H1 (cell line): ENCODE measurements at regions not wholly inside any gene's neighbourhood (a gene's known extent, or its start where the extent isn't known, plus 50 kb on each side); places are given as distances from the start of the nearest gene placed in this dataset.

Experiments
- CTCF ChIA-PET: fragments of 300-600 bp; sonication (Branson Sonifier 250); formaldehyde crosslinking; loops from one replicate; lab custom pipeline; 2021; ENCODE audit not compliant: partially characterized antibody; lab: Charles Lee
- POLR2A ChIA-PET: fragments of 300-600 bp; sonication (Branson Sonifier 250); formaldehyde crosslinking; loops from one replicate; lab custom pipeline; 2021; ENCODE audit warnings: inconsistent platforms; ENCODE audit not compliant: partially characterized antibody; lab: Charles Lee
- DNase-seq, 2 experiments: peaks; one replicate each; pipeline versions ENCODE4 v3.0.0 to v3.0.0-alpha.2; 2010 to 2022; ENCODE audit warnings: low spot score in 2 of 2, low read depth in 1 of 2, mixed read lengths in 1 of 2
- FAIRE-seq: peaks from 2 replicates; lab custom pipeline; 2011; peaks lifted over from hg19 to GRCh38; lab: Jason Lieb, UNC
- H2AFZ ChIP-seq: 2 replicates; pipeline ENCODE4 v1.8.1; 2012; ENCODE audit warnings: low read length, inconsistent platforms
- H2AK5ac ChIP-seq: 2 replicates; pipeline ENCODE4 v1.6.1; 2013; ENCODE audit warnings: low read depth, low read length
- H2BK120ac ChIP-seq: replicated peaks from 2 replicates; pipeline ENCODE3; 2013; ENCODE audit warnings: low read depth, low read length, inconsistent platforms
- H2BK12ac ChIP-seq: 2 replicates; pipeline ENCODE4 v1.6.1; 2013; ENCODE audit warnings: low read depth, low read length
- H2BK15ac ChIP-seq: 2 replicates; pipeline ENCODE4 v1.6.1; 2013; ENCODE audit warnings: low read length
- H2BK20ac ChIP-seq: 2 replicates; pipeline ENCODE4 v1.6.1; 2013; ENCODE audit warnings: low read length
- H2BK5ac ChIP-seq: 2 replicates; pipeline ENCODE4 v1.6.1; 2013; ENCODE audit warnings: low read depth, low read length
- H3K14ac ChIP-seq: 2 replicates; pipeline ENCODE4 v1.6.1; 2013; ENCODE audit warnings: inconsistent platforms; ENCODE audit not compliant: insufficient read length
- H3K18ac ChIP-seq: 2 replicates; pipeline ENCODE4 v1.6.1; 2013; ENCODE audit warnings: low read length; ENCODE audit errors: extremely low read depth
- H3K23ac ChIP-seq: 2 replicates; pipeline ENCODE4 v1.6.1; 2013; ENCODE audit warnings: inconsistent platforms; ENCODE audit not compliant: insufficient read length
- H3K23me2 ChIP-seq: 2 replicates; pipeline ENCODE4 v1.6.1; 2013; ENCODE audit warnings: low read depth, low read length
- H3K27ac ChIP-seq: 2 replicates; pipeline ENCODE4 v1.6.1; 2011; ENCODE audit warnings: low read depth, low read length, inconsistent platforms
- H3K27me3 ChIP-seq, 4 experiments: replicated peaks in 1 of 4; 1 replicate in 1 of 4; 2 replicates in 3 of 4; pipeline versions ENCODE4 v1.6.1 to v1.8.1; 2011 to 2013; ENCODE audit warnings: low read length in 3 of 4, mild to moderate bottlenecking in 3 of 4, inconsistent platforms in 2 of 4, mixed read lengths in 2 of 4, moderate library complexity in 1 of 4; ENCODE audit not compliant: control insufficient read depth in 3 of 4, insufficient read depth in 3 of 4; ENCODE audit errors: extremely low read depth in 1 of 4
- H3K36me3 ChIP-seq, 4 experiments: 2 replicates each; pipeline versions ENCODE4 v1.6.1 to v1.8.1; 2011 to 2013; ENCODE audit warnings: mild to moderate bottlenecking in 4 of 4, low read length in 3 of 4, moderate library complexity in 2 of 4, control low read depth in 1 of 4, inconsistent platforms in 1 of 4; ENCODE audit not compliant: insufficient read depth in 4 of 4, control insufficient read depth in 2 of 4
- H3K4ac ChIP-seq: replicated peaks from 2 replicates; pipeline ENCODE3; 2013; ENCODE audit warnings: low read length, low read depth, mixed read lengths, inconsistent platforms; ENCODE audit not compliant: insufficient read length
- H3K4me1 ChIP-seq, 4 experiments: replicated peaks in 1 of 4; 1 replicate in 1 of 4; 2 replicates in 3 of 4; pipeline versions ENCODE4 v1.6.1 to v1.8.1; 2011 to 2013; ENCODE audit warnings: low read length in 3 of 4, inconsistent platforms in 2 of 4, mixed read lengths in 1 of 4; ENCODE audit not compliant: insufficient read depth in 4 of 4, control insufficient read depth in 3 of 4
- H3K4me2 ChIP-seq, 2 experiments: 2 replicates each; pipeline versions ENCODE4 v1.6.1 to v1.8.1; 2011 to 2013; ENCODE audit warnings: low read depth in 2 of 2, low read length in 2 of 2, control low read depth in 1 of 2, inconsistent platforms in 1 of 2, mild to moderate bottlenecking in 1 of 2; ENCODE audit not compliant: insufficient read depth in 1 of 2
- H3K4me3 ChIP-seq, 4 experiments: fragments of 200-600, 300-600 bp in 1 of 4; sonication (generic), shearing (Covaris generic), sonication (Bioruptor Twin) in 1 of 4; 2 replicates each; pipeline versions ENCODE4 v1.5.1 to v1.8.1; 2011 to 2016; ENCODE audit warnings: low read length in 4 of 4, low read depth in 3 of 4, control low read depth in 2 of 4, inconsistent platforms in 2 of 4, mild to moderate bottlenecking in 2 of 4, mixed read lengths in 1 of 4, moderate library complexity in 1 of 4; ENCODE audit not compliant: insufficient read depth in 2 of 4; ENCODE audit errors: extremely low read depth in 1 of 4
- H3K56ac ChIP-seq: replicated peaks from 2 replicates; pipeline ENCODE3; 2013; ENCODE audit warnings: low read depth, mild to moderate bottlenecking, mixed read lengths, low read length, inconsistent platforms; ENCODE audit not compliant: insufficient read length
- H3K79me1 ChIP-seq: 2 replicates; pipeline ENCODE4 v1.6.1; 2013; ENCODE audit warnings: low read depth, low read length, control low read depth
- H3K79me2 ChIP-seq, 2 experiments: 2 replicates each; pipeline versions ENCODE4 v1.6.1 to v1.8.1; 2012 to 2013; ENCODE audit warnings: low read length in 2 of 2, mild to moderate bottlenecking in 2 of 2, inconsistent platforms in 1 of 2; ENCODE audit not compliant: insufficient read depth in 2 of 2, control insufficient read depth in 1 of 2
- H3K9ac ChIP-seq, 4 experiments: replicated peaks in 1 of 4; 1 replicate in 1 of 4; 2 replicates in 3 of 4; pipeline versions ENCODE4 v1.6.1 to v1.8.1; 2011 to 2013; ENCODE audit warnings: low read depth in 3 of 4, low read length in 3 of 4, control low read depth in 2 of 4, mild to moderate bottlenecking in 2 of 4, moderate library complexity in 2 of 4, inconsistent platforms in 1 of 4; ENCODE audit errors: extremely low read depth in 1 of 4
- H3K9me3 ChIP-seq, 2 experiments: 2 replicates each; pipeline versions ENCODE4 v1.6.1 to v1.8.1; 2012 to 2013; ENCODE audit warnings: mild to moderate bottlenecking in 2 of 2, moderate library complexity in 2 of 2, control low read depth in 1 of 2, inconsistent platforms in 1 of 2, low read depth in 1 of 2, low read length in 1 of 2, mixed read lengths in 1 of 2; ENCODE audit not compliant: insufficient read depth in 2 of 2
- H4K20me1 ChIP-seq, 2 experiments: replicated peaks in 1 of 2; 2 replicates each; pipeline versions ENCODE3 to v1.8.1; 2011 to 2013; ENCODE audit warnings: inconsistent platforms in 2 of 2, low read length in 2 of 2, mild to moderate bottlenecking in 1 of 2; ENCODE audit not compliant: insufficient read depth in 2 of 2, control insufficient read depth in 1 of 2
- H4K5ac ChIP-seq: 2 replicates; pipeline ENCODE4 v1.6.1; 2013; ENCODE audit warnings: low read length, low read depth, mixed read lengths, inconsistent platforms; ENCODE audit not compliant: insufficient read length
- H4K8ac ChIP-seq: 2 replicates; pipeline ENCODE4 v1.8.0; 2013; ENCODE audit warnings: mild to moderate bottlenecking, moderate library complexity, low read length, inconsistent platforms; ENCODE audit not compliant: insufficient read depth; ENCODE audit errors: extremely low read depth
- H4K91ac ChIP-seq: replicated peaks from 2 replicates; pipeline ENCODE3; 2013; ENCODE audit warnings: low read length, mixed read lengths, inconsistent platforms; ENCODE audit not compliant: insufficient read length
- CBX8 ChIP-seq: fragments of 300-800, 300-1000 bp; sonication (generic); IDR thresholded peaks from 2 replicates; pipeline ENCODE4 v1.7.1; 2016; ENCODE audit warnings: low read depth, low read length, borderline replicate concordance
- GABPA ChIP-seq: IDR thresholded peaks from 2 replicates; pipeline ENCODE4 v1.6.1; 2011; ENCODE audit warnings: mild to moderate bottlenecking, low read length, moderate library complexity, borderline replicate concordance; ENCODE audit not compliant: insufficient read depth
- GTF2F1 ChIP-seq: IDR thresholded peaks from 2 replicates; pipeline ENCODE4 v1.6.1; 2012; ENCODE audit warnings: low read depth, low read length, improper control_type of control experiment, borderline replicate concordance
- KDM1A ChIP-seq: fragments of 200-600, 300-600 bp; sonication (generic); IDR thresholded peaks from 2 replicates; pipeline ENCODE4 v1.7.1; 2016; ENCODE audit warnings: mild to moderate bottlenecking, low read length, borderline replicate concordance
- NRF1 ChIP-seq: IDR thresholded peaks from 2 replicates; pipeline ENCODE4 v1.6.1; 2011; ENCODE audit warnings: mild to moderate bottlenecking, low read depth, low read length, improper control_type of control experiment
- RXRA ChIP-seq: IDR thresholded peaks from 2 replicates; pipeline ENCODE4 v1.6.1; 2011; ENCODE audit warnings: low read depth, mild to moderate bottlenecking, low read length, moderate library complexity; ENCODE audit not compliant: insufficient read depth
- SP4 ChIP-seq: IDR thresholded peaks from 2 replicates; pipeline ENCODE4 v1.6.1; 2012; ENCODE audit warnings: low read length, inconsistent platforms
- SUZ12 ChIP-seq: fragments of 200-600 bp; sonication (generic); IDR thresholded peaks from 2 replicates; pipeline ENCODE4 v1.6.1; 2012; ENCODE audit warnings: mild to moderate bottlenecking, inconsistent platforms, low read length, moderate library complexity, mixed read lengths
- TAF7 ChIP-seq: optimal IDR thresholded peaks from 2 replicates; pipeline ENCODE3; 2011; ENCODE audit warnings: low read depth, mild to moderate bottlenecking, inconsistent platforms, low read length, moderate library complexity, borderline replicate concordance
- TEAD4 ChIP-seq: IDR thresholded peaks from 2 replicates; pipeline ENCODE4 v1.6.1; 2012; ENCODE audit warnings: low read depth, low read length, inconsistent platforms, mixed read lengths
- YY1 ChIP-seq: IDR thresholded peaks from 2 replicates; pipeline ENCODE4 v1.6.1; 2011; ENCODE audit warnings: low read depth, mild to moderate bottlenecking, low read length
- WGBS, 2 experiments: shearing (Covaris generic) in 1 of 2; methylation state at CpG; one replicate each; pipeline versions ENCODE4 v1.1.6 to v1.1.7; 2013 to 2015; ENCODE audit warnings: low lambda C conversion rate in 2 of 2, mixed read lengths in 2 of 2, inconsistent platforms in 1 of 2, low coverage in 1 of 2, missing lambda C conversion rate in 1 of 2; ENCODE audit not compliant: insufficient replicate concordance in 2 of 2, insufficient coverage in 1 of 2, insufficient read length in 1 of 2; ENCODE audit errors: extremely low coverage in 1 of 2, missing lambda C conversion rate in 1 of 2; 5-methylcytosine and 5-hydroxymethylcytosine counted together
- TF ChIP-seq, protein P1 (sequence below): IDR thresholded peaks from 2 replicates; pipeline ENCODE4 v1.6.1; 2012; ENCODE audit warnings: inconsistent platforms

DNA sequence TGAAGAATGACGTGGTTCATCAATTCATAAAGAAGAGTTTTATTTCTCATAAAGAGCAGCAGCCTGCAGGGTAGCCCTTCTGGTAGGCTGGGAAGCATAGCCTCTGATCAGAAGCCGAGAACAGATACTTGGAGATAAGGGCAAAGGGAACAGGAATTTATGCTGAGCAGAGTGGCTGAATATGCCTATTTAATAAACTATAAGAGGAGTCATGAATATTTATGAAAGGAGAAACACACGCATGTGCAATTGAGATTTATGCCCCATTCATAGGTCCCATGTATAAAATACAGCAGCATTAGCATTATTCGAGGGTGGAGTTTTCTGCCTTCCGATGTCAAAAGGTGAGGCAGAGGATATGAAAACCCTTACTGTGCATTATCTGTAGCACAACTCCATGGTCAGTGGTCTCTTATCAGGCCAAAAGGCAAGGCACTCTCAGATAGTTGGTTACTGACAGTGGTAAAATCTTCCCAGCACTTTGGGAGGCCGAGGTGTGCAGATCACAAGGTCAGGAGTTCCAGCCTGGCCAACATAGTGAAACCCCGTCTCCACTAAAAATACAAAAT, 569.1 kb downstream of the ACTL7B start:
- H2AFZ ChIP-seq, result no peak overlapping the region
- 91% methylated on average over 7 of the region's 7 CpGs; no CpG with 5 or more reads in 1 of the 2 experiments for WGBS, 2 experiments
- H3K14ac ChIP-seq, result no peak overlapping the region
- H2AK5ac ChIP-seq, result no peak overlapping the region
- no peak overlapping the region for H2BK120ac ChIP-seq
- ChIA-PET CTCF (interaction anchor here (1.0 kb wide), 1 partner anchor 14 kb away, joined by 4 read pairs; no protein-coding TSS in a partner anchor), POLR2A (no interaction called here)
- H3K23ac ChIP-seq, result no peak overlapping the region
- no peak overlapping the region for H2BK5ac ChIP-seq
- no peaks in the 10 kb centered on the region for H4K20me1 ChIP-seq
- H3K4me2 ChIP-seq, result no peak overlapping the region
- no peak overlapping the region for H3K4ac ChIP-seq
- H3K9ac ChIP-seq, result no peak overlapping the region
- H2BK12ac ChIP-seq, result no peak overlapping the region
- no peaks in the 10 kb centered on the region for H3K9me3 ChIP-seq
- H3K79me2 ChIP-seq, result no peaks in the 10 kb centered on the region
- no peaks in the 10 kb centered on the region for H3K27me3 ChIP-seq
- H2BK15ac ChIP-seq, result no peak overlapping the region
- H3K4me3 ChIP-seq, result no peak overlapping the region
- H3K79me1 ChIP-seq, result no peaks in the 10 kb centered on the region
- no peak for DNase-seq
- TF ChIP-seq CBX8 (no peak), TAF7 (no peak), TEAD4 (no peak), RXRA (no peak), SP4 (no peak), KDM1A (no peak), NRF1 (no peak), SUZ12 (no peak), GABPA (no peak), YY1 (no peak), GTF2F1 (no peak)
- TF ChIP-seq, protein P1, sequence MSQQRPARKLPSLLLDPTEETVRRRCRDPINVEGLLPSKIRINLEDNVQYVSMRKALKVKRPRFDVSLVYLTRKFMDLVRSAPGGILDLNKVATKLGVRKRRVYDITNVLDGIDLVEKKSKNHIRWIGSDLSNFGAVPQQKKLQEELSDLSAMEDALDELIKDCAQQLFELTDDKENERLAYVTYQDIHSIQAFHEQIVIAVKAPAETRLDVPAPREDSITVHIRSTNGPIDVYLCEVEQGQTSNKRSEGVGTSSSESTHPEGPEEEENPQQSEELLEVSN, result no peak
- no peaks in the 10 kb centered on the region for H3K23me2 ChIP-seq
- no peak overlapping the region for H4K8ac ChIP-seq
- no peak overlapping the region for H4K5ac ChIP-seq
- FAIRE-seq, result no peak
- H3K27ac ChIP-seq, result no peak overlapping the region
- no peaks in the 10 kb centered on the region for H3K4me1 ChIP-seq
- H3K36me3 ChIP-seq, result no peaks in the 10 kb centered on the region
- H4K91ac ChIP-seq, result no peak overlapping the region
- no peak overlapping the region for H3K56ac ChIP-seq
- H2BK20ac ChIP-seq, result no peak overlapping the region
- no peak overlapping the region for H3K18ac ChIP-seq
